H1 (cell line): ENCODE measurements at regions not wholly inside any gene's neighbourhood (a gene's known extent, or its start where the extent isn't known, plus 50 kb on each side); places are given as distances from the start of the nearest gene placed in this dataset.

Source experiments
- CTCF ChIA-PET: fragments of 300-600 bp; sonication (Branson Sonifier 250); formaldehyde crosslinking; loops from one replicate; lab custom pipeline; 2021; ENCODE audit not compliant: partially characterized antibody; lab: Charles Lee
- POLR2A ChIA-PET: fragments of 300-600 bp; sonication (Branson Sonifier 250); formaldehyde crosslinking; loops from one replicate; lab custom pipeline; 2021; ENCODE audit warnings: inconsistent platforms; ENCODE audit not compliant: partially characterized antibody; lab: Charles Lee
- DNase-seq, 2 experiments: peaks; one replicate each; pipeline versions ENCODE4 v3.0.0 to v3.0.0-alpha.2; 2010 to 2022; ENCODE audit warnings: low spot score in 2 of 2, low read depth in 1 of 2, mixed read lengths in 1 of 2
- FAIRE-seq: peaks from 2 replicates; lab custom pipeline; 2011; peaks lifted over from hg19 to GRCh38; lab: Jason Lieb, UNC
- H2AFZ ChIP-seq: 2 replicates; pipeline ENCODE4 v1.8.1; 2012; ENCODE audit warnings: low read length, inconsistent platforms
- H2AK5ac ChIP-seq: 2 replicates; pipeline ENCODE4 v1.6.1; 2013; ENCODE audit warnings: low read depth, low read length
- H2BK120ac ChIP-seq: replicated peaks from 2 replicates; pipeline ENCODE3; 2013; ENCODE audit warnings: low read depth, low read length, inconsistent platforms
- H2BK12ac ChIP-seq: 2 replicates; pipeline ENCODE4 v1.6.1; 2013; ENCODE audit warnings: low read depth, low read length
- H2BK15ac ChIP-seq: 2 replicates; pipeline ENCODE4 v1.6.1; 2013; ENCODE audit warnings: low read length
- H2BK20ac ChIP-seq: 2 replicates; pipeline ENCODE4 v1.6.1; 2013; ENCODE audit warnings: low read length
- H2BK5ac ChIP-seq: 2 replicates; pipeline ENCODE4 v1.6.1; 2013; ENCODE audit warnings: low read depth, low read length
- H3K14ac ChIP-seq: 2 replicates; pipeline ENCODE4 v1.6.1; 2013; ENCODE audit warnings: inconsistent platforms; ENCODE audit not compliant: insufficient read length
- H3K18ac ChIP-seq: 2 replicates; pipeline ENCODE4 v1.6.1; 2013; ENCODE audit warnings: low read length; ENCODE audit errors: extremely low read depth
- H3K23ac ChIP-seq: 2 replicates; pipeline ENCODE4 v1.6.1; 2013; ENCODE audit warnings: inconsistent platforms; ENCODE audit not compliant: insufficient read length
- H3K23me2 ChIP-seq: 2 replicates; pipeline ENCODE4 v1.6.1; 2013; ENCODE audit warnings: low read depth, low read length
- H3K27ac ChIP-seq: 2 replicates; pipeline ENCODE4 v1.6.1; 2011; ENCODE audit warnings: low read depth, low read length, inconsistent platforms
- H3K27me3 ChIP-seq, 4 experiments: replicated peaks in 1 of 4; 1 replicate in 1 of 4; 2 replicates in 3 of 4; pipeline versions ENCODE4 v1.6.1 to v1.8.1; 2011 to 2013; ENCODE audit warnings: low read length in 3 of 4, mild to moderate bottlenecking in 3 of 4, inconsistent platforms in 2 of 4, mixed read lengths in 2 of 4, moderate library complexity in 1 of 4; ENCODE audit not compliant: control insufficient read depth in 3 of 4, insufficient read depth in 3 of 4; ENCODE audit errors: extremely low read depth in 1 of 4
- H3K36me3 ChIP-seq, 4 experiments: 2 replicates each; pipeline versions ENCODE4 v1.6.1 to v1.8.1; 2011 to 2013; ENCODE audit warnings: mild to moderate bottlenecking in 4 of 4, low read length in 3 of 4, moderate library complexity in 2 of 4, control low read depth in 1 of 4, inconsistent platforms in 1 of 4; ENCODE audit not compliant: insufficient read depth in 4 of 4, control insufficient read depth in 2 of 4
- H3K4ac ChIP-seq: replicated peaks from 2 replicates; pipeline ENCODE3; 2013; ENCODE audit warnings: low read length, low read depth, mixed read lengths, inconsistent platforms; ENCODE audit not compliant: insufficient read length
- H3K4me1 ChIP-seq, 4 experiments: replicated peaks in 1 of 4; 1 replicate in 1 of 4; 2 replicates in 3 of 4; pipeline versions ENCODE4 v1.6.1 to v1.8.1; 2011 to 2013; ENCODE audit warnings: low read length in 3 of 4, inconsistent platforms in 2 of 4, mixed read lengths in 1 of 4; ENCODE audit not compliant: insufficient read depth in 4 of 4, control insufficient read depth in 3 of 4
- H3K4me2 ChIP-seq, 2 experiments: 2 replicates each; pipeline versions ENCODE4 v1.6.1 to v1.8.1; 2011 to 2013; ENCODE audit warnings: low read depth in 2 of 2, low read length in 2 of 2, control low read depth in 1 of 2, inconsistent platforms in 1 of 2, mild to moderate bottlenecking in 1 of 2; ENCODE audit not compliant: insufficient read depth in 1 of 2
- H3K4me3 ChIP-seq, 4 experiments: fragments of 200-600, 300-600 bp in 1 of 4; sonication (generic), shearing (Covaris generic), sonication (Bioruptor Twin) in 1 of 4; 2 replicates each; pipeline versions ENCODE4 v1.5.1 to v1.8.1; 2011 to 2016; ENCODE audit warnings: low read length in 4 of 4, low read depth in 3 of 4, control low read depth in 2 of 4, inconsistent platforms in 2 of 4, mild to moderate bottlenecking in 2 of 4, mixed read lengths in 1 of 4, moderate library complexity in 1 of 4; ENCODE audit not compliant: insufficient read depth in 2 of 4; ENCODE audit errors: extremely low read depth in 1 of 4
- H3K56ac ChIP-seq: replicated peaks from 2 replicates; pipeline ENCODE3; 2013; ENCODE audit warnings: low read depth, mild to moderate bottlenecking, mixed read lengths, low read length, inconsistent platforms; ENCODE audit not compliant: insufficient read length
- H3K79me1 ChIP-seq: 2 replicates; pipeline ENCODE4 v1.6.1; 2013; ENCODE audit warnings: low read depth, low read length, control low read depth
- H3K79me2 ChIP-seq, 2 experiments: 2 replicates each; pipeline versions ENCODE4 v1.6.1 to v1.8.1; 2012 to 2013; ENCODE audit warnings: low read length in 2 of 2, mild to moderate bottlenecking in 2 of 2, inconsistent platforms in 1 of 2; ENCODE audit not compliant: insufficient read depth in 2 of 2, control insufficient read depth in 1 of 2
- H3K9ac ChIP-seq, 4 experiments: replicated peaks in 1 of 4; 1 replicate in 1 of 4; 2 replicates in 3 of 4; pipeline versions ENCODE4 v1.6.1 to v1.8.1; 2011 to 2013; ENCODE audit warnings: low read depth in 3 of 4, low read length in 3 of 4, control low read depth in 2 of 4, mild to moderate bottlenecking in 2 of 4, moderate library complexity in 2 of 4, inconsistent platforms in 1 of 4; ENCODE audit errors: extremely low read depth in 1 of 4
- H3K9me3 ChIP-seq, 2 experiments: 2 replicates each; pipeline versions ENCODE4 v1.6.1 to v1.8.1; 2012 to 2013; ENCODE audit warnings: mild to moderate bottlenecking in 2 of 2, moderate library complexity in 2 of 2, control low read depth in 1 of 2, inconsistent platforms in 1 of 2, low read depth in 1 of 2, low read length in 1 of 2, mixed read lengths in 1 of 2; ENCODE audit not compliant: insufficient read depth in 2 of 2
- H4K20me1 ChIP-seq, 2 experiments: replicated peaks in 1 of 2; 2 replicates each; pipeline versions ENCODE3 to v1.8.1; 2011 to 2013; ENCODE audit warnings: inconsistent platforms in 2 of 2, low read length in 2 of 2, mild to moderate bottlenecking in 1 of 2; ENCODE audit not compliant: insufficient read depth in 2 of 2, control insufficient read depth in 1 of 2
- H4K5ac ChIP-seq: 2 replicates; pipeline ENCODE4 v1.6.1; 2013; ENCODE audit warnings: low read length, low read depth, mixed read lengths, inconsistent platforms; ENCODE audit not compliant: insufficient read length
- H4K8ac ChIP-seq: 2 replicates; pipeline ENCODE4 v1.8.0; 2013; ENCODE audit warnings: mild to moderate bottlenecking, moderate library complexity, low read length, inconsistent platforms; ENCODE audit not compliant: insufficient read depth; ENCODE audit errors: extremely low read depth
- H4K91ac ChIP-seq: replicated peaks from 2 replicates; pipeline ENCODE3; 2013; ENCODE audit warnings: low read length, mixed read lengths, inconsistent platforms; ENCODE audit not compliant: insufficient read length
- CEBPB ChIP-seq: IDR thresholded peaks from 2 replicates; pipeline ENCODE4 v1.6.1; 2012; ENCODE audit warnings: low read depth, low read length
- EP300 ChIP-seq, 2 experiments: IDR thresholded peaks; 1 replicate in 1 of 2; 2 replicates in 1 of 2; pipeline ENCODE4 v1.6.1; 2011 to 2012; ENCODE audit warnings: low read depth in 2 of 2, low read length in 2 of 2, mild to moderate bottlenecking in 2 of 2, borderline replicate concordance in 1 of 2, inconsistent platforms in 1 of 2, moderate library complexity in 1 of 2
- EZH2 ChIP-seq: fragments of 200-600 bp; sonication (generic); IDR thresholded peaks from 2 replicates; pipeline ENCODE4 v1.7.1; 2012; ENCODE audit warnings: low read depth, mild to moderate bottlenecking, moderate library complexity, low read length, inconsistent platforms; ENCODE audit not compliant: severe bottlenecking
- FOSL1 ChIP-seq: IDR thresholded peaks from 2 replicates; pipeline ENCODE4 v1.6.1; 2011; ENCODE audit warnings: mild to moderate bottlenecking, low read depth, low read length, moderate library complexity; ENCODE audit not compliant: insufficient read depth
- PHF8 ChIP-seq: fragments of 200-600 bp; sonication (generic); conservative IDR thresholded peaks from 2 replicates; pipeline ENCODE4 v1.7.1; 2012; ENCODE audit warnings: low read depth, mild to moderate bottlenecking, inconsistent platforms, low read length, moderate library complexity
- POU5F1 ChIP-seq: IDR thresholded peaks from 2 replicates; pipeline ENCODE4 v1.6.1; 2011; ENCODE audit warnings: low read depth, mild to moderate bottlenecking, low read length, moderate library complexity
- RFX5 ChIP-seq: IDR thresholded peaks from 2 replicates; pipeline ENCODE4 v1.6.1; 2011; ENCODE audit warnings: low read depth, low read length, improper control_type of control experiment, borderline replicate concordance
- SP2 ChIP-seq: IDR thresholded peaks from 2 replicates; pipeline ENCODE4 v1.6.1; 2012; ENCODE audit warnings: mild to moderate bottlenecking, low read length, inconsistent platforms
- SUZ12 ChIP-seq: fragments of 200-600 bp; sonication (generic); IDR thresholded peaks from 2 replicates; pipeline ENCODE4 v1.6.1; 2012; ENCODE audit warnings: mild to moderate bottlenecking, inconsistent platforms, low read length, moderate library complexity, mixed read lengths
- TAF1 ChIP-seq: IDR thresholded peaks from 2 replicates; pipeline ENCODE4 v1.6.1; 2011; ENCODE audit warnings: mild to moderate bottlenecking, low read depth, low read length
- YY1 ChIP-seq: IDR thresholded peaks from 2 replicates; pipeline ENCODE4 v1.6.1; 2011; ENCODE audit warnings: low read depth, mild to moderate bottlenecking, low read length
- ZNF274 ChIP-seq: IDR thresholded peaks from 2 replicates; pipeline ENCODE4 v1.7.0; 2012; ENCODE audit warnings: low read length, borderline replicate concordance; ENCODE audit errors: extremely low read depth
- WGBS, 2 experiments: shearing (Covaris generic) in 1 of 2; methylation state at CpG; one replicate each; pipeline versions ENCODE4 v1.1.6 to v1.1.7; 2013 to 2015; ENCODE audit warnings: low lambda C conversion rate in 2 of 2, mixed read lengths in 2 of 2, inconsistent platforms in 1 of 2, low coverage in 1 of 2, missing lambda C conversion rate in 1 of 2; ENCODE audit not compliant: insufficient replicate concordance in 2 of 2, insufficient coverage in 1 of 2, insufficient read length in 1 of 2; ENCODE audit errors: extremely low coverage in 1 of 2, missing lambda C conversion rate in 1 of 2; 5-methylcytosine and 5-hydroxymethylcytosine counted together
- TF ChIP-seq, protein P1 (sequence below): IDR thresholded peaks from 2 replicates; pipeline ENCODE4 v1.6.1; 2012; ENCODE audit warnings: inconsistent platforms

DNA sequence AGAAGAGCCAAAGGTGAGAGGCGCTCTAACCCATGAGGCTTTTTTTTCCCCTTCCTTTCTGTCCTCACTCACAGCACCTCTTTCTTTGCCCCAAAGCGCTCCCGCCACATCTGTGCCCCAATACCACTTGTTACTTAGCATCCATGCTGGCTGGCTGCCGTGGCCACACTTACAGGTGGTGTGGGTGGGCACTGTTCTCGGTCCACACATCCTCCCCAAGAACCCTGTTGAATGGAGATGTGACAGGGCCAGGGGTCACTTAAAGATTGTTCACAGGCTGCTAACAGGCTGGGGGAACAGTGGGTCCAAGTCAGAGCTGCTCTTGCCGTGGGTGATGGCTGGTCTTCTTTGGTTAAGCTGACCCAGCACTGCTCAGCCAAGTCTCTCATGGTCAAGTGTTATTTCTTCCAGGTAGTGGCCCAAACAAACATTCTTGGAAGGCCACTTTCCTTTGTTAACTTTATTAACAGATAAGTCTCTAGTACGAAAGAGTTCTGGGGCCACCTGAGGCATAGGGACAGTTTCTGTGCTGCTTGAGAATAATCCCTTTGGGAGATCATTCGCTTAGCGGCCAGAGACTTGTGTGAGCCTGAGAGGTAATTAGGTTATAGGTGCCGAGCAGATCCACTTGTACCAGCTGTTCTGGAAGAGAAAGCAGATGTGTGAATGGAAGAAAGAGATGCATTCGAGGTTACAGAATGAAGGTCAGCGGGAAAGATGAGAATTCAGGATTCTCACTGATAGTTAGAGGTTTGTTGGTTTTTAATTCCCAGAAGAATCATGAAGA, 62.6 kb upstream of the IRF2BP2 start:
- Histone ChIP-seq H3K4ac (no peak overlapping the region), H2BK120ac (no peak overlapping the region), H3K27ac (no peak overlapping the region), H3K4me3 (no peak overlapping the region), H3K9me3 (peaks cover 2 to 3% of the 10 kb centered on the region in 2 experiments; a peak in 1 of 4 replicates), H3K23ac (no peak overlapping the region), H3K4me1 (peaks cover 0 to 5% (median 1%) of the 10 kb centered on the region in 4 experiments; a peak in 2 of 7 replicates), H3K79me2 (no peaks in the 10 kb centered on the region), H3K18ac (no peak overlapping the region), H4K5ac (no peak overlapping the region), H2BK5ac (no peak overlapping the region), H2BK15ac (no peak overlapping the region), H3K56ac (no peak overlapping the region), H2AFZ (no peak overlapping the region), H3K79me1 (no peaks in the 10 kb centered on the region), H2AK5ac (no peak overlapping the region), H3K27me3 (peaks cover 0 to 2% (median under 1%) of the 10 kb centered on the region in 4 experiments; a peak in 1 of 7 replicates), H3K4me2 (no peak overlapping the region), H3K9ac (no peak overlapping the region), H4K8ac (peak overlapping the region; percentile 26; the same call in 1 of the 2 replicates), H3K36me3 (no peaks in the 10 kb centered on the region), H4K20me1 (no peaks in the 10 kb centered on the region), H4K91ac (no peak overlapping the region), H2BK20ac (no peak overlapping the region), H2BK12ac (no peak overlapping the region), H3K14ac (no peak overlapping the region), H3K23me2 (no peaks in the 10 kb centered on the region)
- CTCF ChIA-PET = no interaction called here
- DNase-seq (no peak), FAIRE-seq (no peak)
- POLR2A ChIA-PET = no interaction called here
- 96% methylated on average over 12 of the region's 12 CpGs; no CpG with 5 or more reads in 1 of the 2 experiments for WGBS, 2 experiments
- no peak for TF ChIP-seq PHF8
- no peak for TF ChIP-seq ZNF274
- no peak for TF ChIP-seq SP2
- TF ChIP-seq, protein P1, sequence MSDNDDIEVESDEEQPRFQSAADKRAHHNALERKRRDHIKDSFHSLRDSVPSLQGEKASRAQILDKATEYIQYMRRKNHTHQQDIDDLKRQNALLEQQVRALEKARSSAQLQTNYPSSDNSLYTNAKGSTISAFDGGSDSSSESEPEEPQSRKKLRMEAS = no peak
- TF ChIP-seq YY1 = no peak
- no peak for TF ChIP-seq FOSL1
- TF ChIP-seq SUZ12 = no peak
- TF ChIP-seq EP300 (IDR thresholded peaks at IDR 0.05; ENCODE audit: borderline replicate concordance in 1 of 2, low read depth in 2 of 2, low read length in 2 of 2) = no peak
- no peak for TF ChIP-seq TAF1
- TF ChIP-seq CEBPB = no peak
- TF ChIP-seq EZH2 = no peak
- no peak for TF ChIP-seq RFX5
- no peak for TF ChIP-seq POU5F1
